Osteocyte (in vitro differentiated cells): ENCODE measurements at regions not wholly inside any gene's neighbourhood (a gene's known extent, or its start where the extent isn't known, plus 50 kb on each side); places are given as distances from the start of the nearest gene placed in this dataset.

Experiments
- DNase-seq: peaks from one replicate; pipeline ENCODE4 v3.0.0; 2021; ENCODE audit warnings: mixed read lengths; ENCODE audit not compliant: unreplicated experiment; ENCODE audit errors: extremely low spot score
- H3K27ac Mint-ChIP-seq: one replicate; pipeline ENCODE4 v1.8.0; 2021; ENCODE audit warnings: mild to moderate bottlenecking, mixed read lengths; ENCODE audit not compliant: unreplicated experiment
- H3K27me3 Mint-ChIP-seq: one replicate; pipeline ENCODE4 v1.8.0; 2021; ENCODE audit warnings: mixed read lengths; ENCODE audit not compliant: unreplicated experiment
- H3K36me3 Mint-ChIP-seq: one replicate; pipeline ENCODE4 v1.8.0; 2021; ENCODE audit warnings: mixed read lengths; ENCODE audit not compliant: unreplicated experiment
- H3K4me1 Mint-ChIP-seq: one replicate; pipeline ENCODE4 v1.8.0; 2021; ENCODE audit warnings: mixed read lengths; ENCODE audit not compliant: unreplicated experiment
- H3K4me3 Mint-ChIP-seq: one replicate; pipeline ENCODE4 v1.8.0; 2021; ENCODE audit warnings: mild to moderate bottlenecking, moderate library complexity, mixed read lengths; ENCODE audit not compliant: unreplicated experiment
- H3K9me3 Mint-ChIP-seq: one replicate; pipeline ENCODE4 v1.8.0; 2021; ENCODE audit warnings: mixed read lengths; ENCODE audit not compliant: unreplicated experiment
- TF ChIP-seq, protein P1 (sequence below): fragments of 200-600 bp; sonication (generic); IDR thresholded peaks from 2 replicates; pipeline ENCODE4 v1.5.0; 2021; ENCODE audit warnings: antibody characterized with exemption, mild to moderate bottlenecking, moderate library complexity

DNA sequence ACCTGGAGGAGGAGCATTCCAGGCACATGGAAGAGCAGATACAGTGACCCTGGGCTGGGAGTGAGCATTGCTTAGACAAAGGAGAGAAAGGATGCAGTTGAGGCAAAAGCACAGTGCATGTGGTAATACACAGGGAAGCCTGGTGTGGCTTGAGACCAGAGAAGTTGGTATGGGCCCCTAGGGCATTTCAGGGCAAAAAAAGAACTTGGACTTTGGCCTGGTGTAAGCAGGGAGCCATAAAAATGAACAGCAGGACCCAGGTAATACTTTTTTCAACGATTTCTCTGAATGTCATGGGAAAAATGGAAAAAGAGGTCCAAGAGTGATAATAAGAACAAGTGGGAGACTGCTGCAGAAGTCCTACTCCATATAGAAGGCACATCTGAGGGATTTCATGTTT, 163.9 kb downstream of the ASCL4 start:
- H3K36me3 Mint-ChIP-seq: no peaks in the 10 kb centered on the region
- H3K4me3 Mint-ChIP-seq: no peak overlapping the region
- H3K4me1 Mint-ChIP-seq: no peaks in the 10 kb centered on the region
- H3K27ac Mint-ChIP-seq: no peak overlapping the region
- TF ChIP-seq, protein P1, sequence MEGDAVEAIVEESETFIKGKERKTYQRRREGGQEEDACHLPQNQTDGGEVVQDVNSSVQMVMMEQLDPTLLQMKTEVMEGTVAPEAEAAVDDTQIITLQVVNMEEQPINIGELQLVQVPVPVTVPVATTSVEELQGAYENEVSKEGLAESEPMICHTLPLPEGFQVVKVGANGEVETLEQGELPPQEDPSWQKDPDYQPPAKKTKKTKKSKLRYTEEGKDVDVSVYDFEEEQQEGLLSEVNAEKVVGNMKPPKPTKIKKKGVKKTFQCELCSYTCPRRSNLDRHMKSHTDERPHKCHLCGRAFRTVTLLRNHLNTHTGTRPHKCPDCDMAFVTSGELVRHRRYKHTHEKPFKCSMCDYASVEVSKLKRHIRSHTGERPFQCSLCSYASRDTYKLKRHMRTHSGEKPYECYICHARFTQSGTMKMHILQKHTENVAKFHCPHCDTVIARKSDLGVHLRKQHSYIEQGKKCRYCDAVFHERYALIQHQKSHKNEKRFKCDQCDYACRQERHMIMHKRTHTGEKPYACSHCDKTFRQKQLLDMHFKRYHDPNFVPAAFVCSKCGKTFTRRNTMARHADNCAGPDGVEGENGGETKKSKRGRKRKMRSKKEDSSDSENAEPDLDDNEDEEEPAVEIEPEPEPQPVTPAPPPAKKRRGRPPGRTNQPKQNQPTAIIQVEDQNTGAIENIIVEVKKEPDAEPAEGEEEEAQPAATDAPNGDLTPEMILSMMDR: no peak
- H3K27me3 Mint-ChIP-seq: no peaks in the 10 kb centered on the region
- peaks cover 3% of the 10 kb centered on the region for H3K9me3 Mint-ChIP-seq
- no peak for DNase-seq

DNA sequence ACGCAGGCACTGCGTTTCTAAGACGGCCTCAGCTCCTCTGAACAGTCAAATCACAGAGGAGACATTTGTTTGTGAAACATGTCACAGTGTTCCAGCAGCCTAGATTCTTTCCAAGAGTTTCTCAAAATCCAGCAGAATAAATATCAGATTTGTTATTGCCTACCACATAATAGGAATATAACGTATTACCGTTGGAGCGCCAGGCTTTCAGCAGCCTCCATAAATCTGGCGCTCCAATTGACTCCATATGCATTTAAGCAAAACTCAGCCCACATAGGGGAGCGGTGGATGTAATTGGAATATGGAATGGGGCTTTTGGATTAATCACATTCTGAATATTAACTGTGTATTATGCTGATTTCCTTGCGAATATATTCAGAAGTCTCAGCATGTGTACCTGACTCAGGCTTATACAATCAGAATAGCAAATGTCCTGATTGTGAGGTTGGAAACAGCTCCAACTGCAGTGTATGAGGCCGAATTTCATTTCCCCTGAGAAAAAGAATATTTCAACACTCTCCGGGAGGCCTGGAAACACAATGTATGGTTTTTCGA, 174.0 kb downstream of the ASCL4 start:
- Mint-ChIP-seq H3K9me3 (no peaks in the 10 kb centered on the region), H3K4me1 (no peaks in the 10 kb centered on the region), H3K27me3 (no peaks in the 10 kb centered on the region), H3K36me3 (no peaks in the 10 kb centered on the region), H3K27ac (no peak overlapping the region), H3K4me3 (no peak overlapping the region)
- no peak for DNase-seq
- TF ChIP-seq, protein P1: no peak

DNA sequence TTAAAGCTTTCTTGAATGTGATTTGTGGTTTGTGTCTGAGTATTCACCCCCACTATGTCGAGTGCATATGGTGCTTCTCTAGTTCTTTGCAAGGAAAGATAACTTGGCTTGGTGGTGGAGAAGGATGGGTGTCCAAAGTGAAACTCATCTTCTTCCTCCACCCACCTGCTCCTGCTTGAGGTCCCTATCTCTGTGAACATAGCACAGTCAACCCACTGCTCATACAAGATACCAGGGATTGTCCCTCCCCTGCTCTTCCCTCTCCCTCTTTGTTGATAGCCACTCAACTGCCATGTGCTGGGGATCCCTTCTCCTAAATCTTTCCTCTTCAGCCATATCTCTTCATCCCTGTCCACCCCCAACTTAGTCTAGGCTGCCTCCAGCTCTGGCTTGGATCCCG, 176.5 kb downstream of the ASCL4 start:
- no peak overlapping the region for H3K4me3 Mint-ChIP-seq
- H3K27me3 Mint-ChIP-seq: no peaks in the 10 kb centered on the region
- no peaks in the 10 kb centered on the region for H3K9me3 Mint-ChIP-seq
- no peaks in the 10 kb centered on the region for H3K4me1 Mint-ChIP-seq
- no peak for DNase-seq
- H3K36me3 Mint-ChIP-seq: no peaks in the 10 kb centered on the region
- H3K27ac Mint-ChIP-seq: no peak overlapping the region
- TF ChIP-seq, protein P1: no peak

DNA sequence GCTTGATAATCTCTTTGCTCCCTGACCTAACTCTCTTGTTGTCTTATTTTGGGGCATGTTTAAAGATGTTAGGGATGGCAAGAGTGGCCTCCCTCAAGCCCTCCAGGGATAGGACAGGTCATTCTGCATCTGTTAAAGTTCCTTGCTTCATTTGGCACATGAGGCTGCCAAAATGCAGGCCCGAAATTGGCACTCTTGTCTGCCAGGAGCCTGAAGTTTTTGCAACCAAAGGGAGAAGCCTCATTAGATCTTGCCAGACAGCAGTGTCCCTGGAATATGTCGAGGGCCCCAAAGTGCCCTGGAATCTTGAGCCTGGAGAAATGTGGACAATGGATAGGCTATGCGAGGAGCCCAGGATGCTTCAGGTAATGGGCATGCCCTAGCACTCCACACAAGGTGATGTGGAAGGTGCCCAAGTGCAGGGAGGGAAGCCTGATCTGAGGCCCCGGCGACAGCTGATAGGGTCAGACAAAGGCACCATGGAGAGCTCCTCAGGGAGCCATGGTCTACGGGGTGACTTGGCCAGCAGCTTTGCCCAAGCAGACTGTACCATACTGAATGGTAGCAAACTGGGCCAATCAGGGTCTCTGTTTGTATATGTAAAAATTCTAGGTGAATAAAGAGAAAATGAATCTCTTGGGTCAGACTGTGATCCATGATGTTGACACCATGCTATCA, 173.0 kb upstream of the WSCD2 start:
- TF ChIP-seq, protein P1: no peak
- Mint-ChIP-seq H3K27ac (no peak overlapping the region), H3K27me3 (no peaks in the 10 kb centered on the region), H3K4me3 (no peak overlapping the region), H3K9me3 (no peaks in the 10 kb centered on the region), H3K4me1 (no peaks in the 10 kb centered on the region), H3K36me3 (no peaks in the 10 kb centered on the region)
- DNase-seq: no peak

DNA sequence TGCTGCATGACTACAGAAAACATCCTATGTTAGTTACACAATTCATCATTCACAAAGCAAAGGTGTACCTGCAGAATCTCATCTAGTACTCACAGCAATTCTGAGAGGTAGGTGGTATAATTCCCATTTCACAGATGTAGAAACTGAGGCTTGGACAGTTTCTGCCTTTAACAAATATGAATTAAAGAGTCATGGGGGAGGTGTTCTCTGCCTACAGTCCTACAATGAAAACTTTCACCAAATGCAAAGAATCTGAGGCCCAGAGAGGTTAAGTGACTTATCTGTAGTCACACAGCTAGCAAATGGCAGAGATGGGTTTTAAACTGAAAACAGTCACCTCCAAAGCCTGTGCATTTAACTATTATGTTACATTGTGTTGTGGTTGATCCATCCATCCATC, 171.6 kb upstream of the WSCD2 start:
- Mint-ChIP-seq H3K27ac (no peak overlapping the region), H3K4me3 (no peak overlapping the region), H3K36me3 (no peaks in the 10 kb centered on the region), H3K9me3 (no peaks in the 10 kb centered on the region), H3K27me3 (no peaks in the 10 kb centered on the region), H3K4me1 (no peaks in the 10 kb centered on the region)
- DNase-seq: no peak
- TF ChIP-seq, protein P1: no peak
